GM23248 (cell line): ENCODE measurements at regions not wholly inside any gene's neighbourhood (a gene's known extent, or its start where the extent isn't known, plus 50 kb on each side); places are given as distances from the start of the nearest gene placed in this dataset.

Source experiments
- DNase-seq: peaks from one replicate; pipeline ENCODE4 v3.0.0-alpha.2; 2015
- H2AFZ ChIP-seq: fragments of 200-600 bp; sonication (generic); 2 replicates; pipeline ENCODE4 v1.6.1; 2016; ENCODE audit warnings: antibody characterized with exemption
- H3F3A ChIP-seq: fragments of 200-600 bp; sonication (generic); 2 replicates; pipeline ENCODE4 v1.6.1; 2016; ENCODE audit warnings: mild to moderate bottlenecking, antibody characterized with exemption, mixed run types; ENCODE audit not compliant: insufficient read depth
- H3K27ac ChIP-seq: fragments of 200-600 bp; sonication (generic); 2 replicates; pipeline ENCODE4 v1.5.1; 2016; ENCODE audit warnings: mild to moderate bottlenecking
- H3K27me3 ChIP-seq: fragments of 200-600 bp; sonication (generic); replicated peaks from 2 replicates; pipeline ENCODE4 v1.6.1; 2016; ENCODE audit warnings: mild to moderate bottlenecking; ENCODE audit not compliant: insufficient read depth
- H3K36me3 ChIP-seq: fragments of 200-600 bp; sonication (generic); 2 replicates; pipeline ENCODE4 v1.6.1; 2016; ENCODE audit warnings: low read depth, mild to moderate bottlenecking
- H3K4me1 ChIP-seq: fragments of 200-600 bp; sonication (generic); 2 replicates; pipeline ENCODE4 v1.6.1; 2016; ENCODE audit warnings: mild to moderate bottlenecking; ENCODE audit not compliant: insufficient read depth
- H3K4me2 ChIP-seq: fragments of 200-600 bp; sonication (generic); one replicate; pipeline ENCODE4 v1.6.1; 2016; ENCODE audit warnings: mild to moderate bottlenecking; ENCODE audit not compliant: unreplicated experiment
- H3K4me3 ChIP-seq: fragments of 200-600 bp; sonication (generic); 2 replicates; pipeline ENCODE4 v1.5.1; 2016; ENCODE audit warnings: mild to moderate bottlenecking
- H3K79me2 ChIP-seq: fragments of 200-600 bp; sonication (generic); 2 replicates; pipeline ENCODE4 v1.6.1; 2016; ENCODE audit warnings: mild to moderate bottlenecking; ENCODE audit not compliant: insufficient read depth
- H3K9ac ChIP-seq: fragments of 200-600 bp; sonication (generic); 2 replicates; pipeline ENCODE4 v1.6.1; 2016; ENCODE audit warnings: mild to moderate bottlenecking
- H3K9me2 ChIP-seq: fragments of 200-600 bp; sonication (generic); 2 replicates; pipeline ENCODE4 v1.6.1; 2016; ENCODE audit warnings: mixed run types, mild to moderate bottlenecking, moderate library complexity; ENCODE audit not compliant: insufficient read depth
- H3K9me3 ChIP-seq: fragments of 200-600 bp; sonication (generic); one replicate; pipeline ENCODE4 v1.6.1; 2017; ENCODE audit warnings: low read depth
- H4K20me1 ChIP-seq: fragments of 200-600 bp; sonication (generic); 2 replicates; pipeline ENCODE4 v1.6.0; 2016; ENCODE audit not compliant: insufficient read depth
- EZH2 ChIP-seq: fragments of 200-600 bp; sonication (generic); IDR thresholded peaks from 2 replicates; pipeline ENCODE4 v1.6.1; 2018; ENCODE audit warnings: antibody characterized with exemption, mild to moderate bottlenecking; ENCODE audit not compliant: insufficient read depth, poor library complexity, severe bottlenecking
- EZH2phosphoT487 ChIP-seq: fragments of 200-600 bp; sonication (generic); IDR thresholded peaks from 2 replicates; pipeline ENCODE4 v1.6.1; 2018; ENCODE audit warnings: antibody characterized with exemption, moderate library complexity, mild to moderate bottlenecking, low read depth; ENCODE audit not compliant: insufficient read depth
- WGBS, 2 experiments: methylation state at CpG; one replicate each; pipeline ENCODE4 v1.1.6; 2015 to 2017; ENCODE audit warnings: low lambda C conversion rate in 2 of 2, low coverage in 1 of 2; ENCODE audit errors: missing lambda C conversion rate in 2 of 2; 5-methylcytosine and 5-hydroxymethylcytosine counted together
- in situ Hi-C: fragments of 300-500 bp; cut with MboI; formaldehyde crosslinking; loops from 2 replicates; pipeline ENCODE4 v1.15.0; 2020

DNA sequence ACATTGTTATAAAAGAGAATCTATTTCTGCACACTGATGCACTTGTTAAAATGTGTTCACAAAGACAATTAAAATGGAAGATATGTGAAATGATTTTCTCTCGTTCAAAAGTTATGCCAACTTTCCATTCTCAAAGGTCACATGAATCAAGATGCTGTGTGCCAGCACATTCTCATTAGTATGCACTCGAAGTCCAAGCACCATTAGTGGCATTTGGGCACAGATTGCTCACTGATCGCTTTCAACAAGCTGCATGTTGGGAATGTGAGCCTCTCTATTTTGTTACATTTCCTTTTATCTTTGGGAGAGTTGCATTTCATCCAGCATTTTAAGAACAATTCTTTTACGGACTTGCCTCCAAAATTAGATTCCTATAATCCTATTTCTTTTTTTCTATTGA, 398.9 kb downstream of the FBXO15 start:
- Histone ChIP-seq H3K4me1 (0 out of 2 replicates have a peak, but pooled peaks cover 3% of the 10 kb centered on the region), H3F3A (peaks cover 5% of the 10 kb centered on the region; the same call in 1 of the 2 replicates), H3K4me2 (no peak overlapping the region), H4K20me1 (no peaks in the 10 kb centered on the region), H3K9me3 (no peaks in the 10 kb centered on the region), H3K9me2 (no peaks in the 10 kb centered on the region), H3K27me3 (no peaks in the 10 kb centered on the region), H2AFZ (no peak overlapping the region), H3K27ac (no peak overlapping the region), H3K4me3 (no peak overlapping the region), H3K79me2 (no peaks in the 10 kb centered on the region), H3K36me3 (no peaks in the 10 kb centered on the region), H3K9ac (no peak overlapping the region)
- WGBS, 2 experiments, result 59 to 69% methylated on average over 4 of the region's 4 CpGs
- no peak for DNase-seq
- in situ Hi-C loops, result no loop called here
- TF ChIP-seq EZH2phosphoT487 (no peak), EZH2 (no peak)

DNA sequence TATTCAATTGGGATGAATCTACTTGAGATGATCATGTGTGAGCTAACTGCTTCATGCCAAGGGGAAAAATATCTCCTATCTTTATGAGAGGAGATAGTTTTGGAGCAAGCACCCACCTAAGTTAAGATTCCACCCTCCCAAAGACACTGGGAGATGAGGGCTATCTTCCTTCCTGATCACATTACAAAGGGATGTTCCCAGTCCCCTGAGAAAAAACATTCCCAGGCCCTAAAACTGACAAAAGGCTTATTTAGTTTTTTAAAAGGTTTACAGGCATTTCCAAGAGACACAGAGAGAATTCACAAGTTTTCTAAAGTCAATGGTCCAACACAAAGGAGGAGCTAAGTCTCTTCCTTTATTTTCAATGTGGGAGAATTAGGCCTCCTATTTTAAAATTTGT, 401.5 kb downstream of the FBXO15 start:
- no peaks in the 10 kb centered on the region for H3K36me3 ChIP-seq
- no peaks in the 10 kb centered on the region for H3K9me2 ChIP-seq
- no peak for TF ChIP-seq EZH2
- no peak for TF ChIP-seq EZH2phosphoT487
- H3K27me3 ChIP-seq, result no peaks in the 10 kb centered on the region
- in situ Hi-C loops, result no loop called here
- no peaks in the 10 kb centered on the region for H4K20me1 ChIP-seq
- H3K27ac ChIP-seq, result no peak overlapping the region
- H3K4me2 ChIP-seq, result no peak overlapping the region
- no peaks in the 10 kb centered on the region for H3K9me3 ChIP-seq
- H3K4me1 ChIP-seq, result peaks cover 10% of the 10 kb centered on the region
- no peaks in the 10 kb centered on the region for H3K79me2 ChIP-seq
- DNase-seq, result no peak
- no peak overlapping the region for H3K9ac ChIP-seq
- no peak overlapping the region for H3K4me3 ChIP-seq
- no peaks in the 10 kb centered on the region for H3F3A ChIP-seq
- no peak overlapping the region for H2AFZ ChIP-seq

DNA sequence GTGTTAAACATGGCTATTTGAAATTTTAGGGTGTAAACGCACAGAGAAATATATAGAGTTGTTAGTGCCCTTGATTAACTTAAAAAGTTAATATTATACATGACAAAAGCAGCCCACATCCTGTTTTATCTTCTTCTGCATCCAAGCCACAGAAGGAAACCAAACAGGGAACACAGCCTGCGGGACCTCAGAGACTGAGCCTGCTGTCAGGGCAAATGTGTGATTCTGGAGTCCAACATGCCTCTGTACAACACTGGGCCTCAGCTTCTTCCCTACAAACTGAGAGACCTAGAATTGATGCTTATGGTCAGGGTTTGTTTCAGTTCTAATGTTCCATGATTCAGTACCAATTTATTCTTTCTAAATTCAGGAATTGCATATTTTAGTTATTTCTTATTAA, 404.7 kb downstream of the FBXO15 start:
- Histone ChIP-seq H3K9me2 (no peaks in the 10 kb centered on the region), H3K27me3 (no peaks in the 10 kb centered on the region), H3K4me1 (peaks cover 10% of the 10 kb centered on the region), H3F3A (no peaks in the 10 kb centered on the region), H3K36me3 (no peaks in the 10 kb centered on the region), H3K4me3 (no peak overlapping the region), H3K9me3 (no peaks in the 10 kb centered on the region), H4K20me1 (no peaks in the 10 kb centered on the region), H3K27ac (no peak overlapping the region), H3K79me2 (no peaks in the 10 kb centered on the region), H3K4me2 (no peak overlapping the region), H3K9ac (no peak overlapping the region), H2AFZ (no peak overlapping the region)
- in situ Hi-C loops, result no loop called here
- no peak for DNase-seq
- WGBS, 2 experiments, result 61 to 63% methylated on average over 2 of the region's 2 CpGs
- no peak for TF ChIP-seq EZH2
- no peak for TF ChIP-seq EZH2phosphoT487

- H4K20me1 ChIP-seq, result no peaks in the 10 kb centered on the region
- peaks cover 10% of the 10 kb centered on the region for H3K4me1 ChIP-seq
- H3K79me2 ChIP-seq, result no peaks in the 10 kb centered on the region
- H3F3A ChIP-seq, result no peaks in the 10 kb centered on the region
- in situ Hi-C loops, result no loop called here
- H3K9ac ChIP-seq, result no peak overlapping the region
- no peaks in the 10 kb centered on the region for H3K9me2 ChIP-seq
- no peak overlapping the region for H3K27ac ChIP-seq
- H3K4me3 ChIP-seq, result peak overlapping the region; percentile 26; the same call in 1 of the 2 replicates
- WGBS, 2 experiments, result 30 to 33% methylated on average over 4 of the region's 4 CpGs
- peak; percentile 44 for DNase-seq
- 0 out of 2 replicates have a peak overlapping the region, but pooled peaks have one; percentile 3 for H2AFZ ChIP-seq
- TF ChIP-seq EZH2phosphoT487 (no peak), EZH2 (no peak)
- H3K4me2 ChIP-seq, result peak overlapping the region; percentile 35
- no peaks in the 10 kb centered on the region for H3K36me3 ChIP-seq
- H3K9me3 ChIP-seq, result no peaks in the 10 kb centered on the region
- no peaks in the 10 kb centered on the region for H3K27me3 ChIP-seq
These were observed 405.7 kb downstream of the FBXO15 start for GRCh38 chr18:73741946-73742345.

- no peak overlapping the region for H3K27ac ChIP-seq
- no peaks in the 10 kb centered on the region for H4K20me1 ChIP-seq
- no peaks in the 10 kb centered on the region for H3K27me3 ChIP-seq
- no peaks in the 10 kb centered on the region for H3K36me3 ChIP-seq
- DNase-seq, result no peak
- no peak for TF ChIP-seq EZH2
- no peak overlapping the region for H3K4me3 ChIP-seq
- H3F3A ChIP-seq, result no peaks in the 10 kb centered on the region
- no peaks in the 10 kb centered on the region for H3K9me2 ChIP-seq
- peaks cover 10% of the 10 kb centered on the region for H3K4me1 ChIP-seq
- WGBS, 2 experiments, result 80 to 83% methylated on average over 3 of the region's 3 CpGs
- in situ Hi-C loops, result no loop called here
- no peak overlapping the region for H3K4me2 ChIP-seq
- H3K79me2 ChIP-seq, result no peaks in the 10 kb centered on the region
- H2AFZ ChIP-seq, result no peak overlapping the region
- no peak overlapping the region for H3K9ac ChIP-seq
- H3K9me3 ChIP-seq, result no peaks in the 10 kb centered on the region
These were observed 408.5 kb downstream of the FBXO15 start for GRCh38 chr18:73739098-73739497.
